ENCODE measurements at regions not wholly inside any gene's neighbourhood (a gene's known extent, or its start where the extent isn't known, plus 50 kb on each side); places are given as distances from the start of the nearest gene placed in this dataset.

DNA sequence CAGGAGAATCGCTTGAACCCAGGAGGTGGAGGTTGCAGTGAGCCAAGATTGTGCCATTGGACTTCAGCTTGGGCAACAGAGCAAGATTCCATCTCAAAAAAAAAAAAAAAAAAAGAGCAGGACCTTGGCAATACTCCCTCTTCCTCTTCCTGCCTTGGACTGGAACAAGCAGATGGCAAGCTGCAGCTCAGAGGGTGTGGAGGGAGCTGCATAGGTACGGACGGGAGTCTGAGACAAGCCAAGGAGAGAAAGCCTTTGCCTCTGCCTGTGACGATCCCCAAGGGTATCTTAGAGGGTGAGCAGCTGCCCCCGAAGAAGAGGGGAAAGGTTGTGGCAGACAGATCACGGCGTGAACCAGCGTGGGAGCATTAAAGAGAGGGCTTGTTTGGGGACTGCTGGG is 109.2 kb downstream of the AIPL1 start:
- in situ Hi-C loops (cut with HindIII; ENCODE audit: low sequenced_read_pairs): no loop called here

DNA sequence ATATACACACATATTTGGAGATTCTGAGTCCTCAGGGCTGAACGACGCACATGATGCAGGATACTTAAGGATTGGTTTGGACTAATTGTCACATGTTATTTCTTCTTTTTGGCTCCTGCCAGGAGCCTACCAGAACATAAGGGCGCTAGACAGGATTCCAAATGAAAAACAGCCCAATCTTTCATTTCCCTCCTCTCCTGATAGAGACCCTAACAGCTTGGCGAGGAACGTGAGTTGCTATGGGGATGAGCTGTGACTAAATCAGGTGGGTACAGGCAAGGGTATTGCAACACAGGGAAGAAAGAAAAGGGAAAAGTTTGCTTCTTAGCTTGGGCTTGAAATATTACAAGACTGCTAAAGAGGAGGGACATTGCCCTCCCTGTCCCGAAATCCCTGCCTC is 109.9 kb downstream of the AIPL1 start:
- in situ Hi-C loops (cut with HindIII; ENCODE audit: low sequenced_read_pairs): no loop called here

DNA sequence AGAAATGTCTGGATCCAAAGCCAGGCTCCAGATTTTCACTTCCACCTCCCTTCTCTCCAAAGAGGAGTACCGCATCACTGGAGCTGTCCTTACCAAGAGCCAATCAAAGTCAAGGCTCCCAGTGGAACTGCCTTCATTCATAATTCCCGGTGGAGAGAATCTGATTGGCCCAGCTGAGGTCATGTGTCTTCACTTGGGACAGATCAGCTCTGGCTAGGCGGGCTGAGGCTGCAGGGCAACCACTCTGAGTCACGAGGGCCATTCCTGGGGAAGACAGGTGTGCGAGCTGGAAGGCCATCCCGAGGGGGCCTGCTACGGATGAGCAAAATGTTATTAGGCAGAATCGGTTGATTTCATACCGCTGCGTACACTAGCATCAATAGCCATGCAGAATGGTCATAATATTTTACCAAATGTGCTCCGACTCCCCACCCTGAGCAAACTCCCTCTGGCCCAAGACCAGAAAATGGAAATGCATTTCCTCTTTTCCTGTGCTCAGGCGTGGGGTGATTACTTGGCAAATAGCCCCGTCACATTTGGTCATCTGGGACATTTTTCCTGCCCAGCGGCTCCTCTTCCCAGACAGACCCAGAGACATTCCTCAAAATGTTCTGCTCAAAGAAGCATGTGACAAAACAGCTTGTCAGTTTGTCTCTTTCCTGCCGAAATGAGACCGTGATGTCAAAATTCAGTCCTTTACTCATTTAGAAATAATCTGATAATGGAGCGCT is 111.1 kb downstream of the AIPL1 start:
- in situ Hi-C loops (cut with HindIII; ENCODE audit: low sequenced_read_pairs): no loop called here

DNA sequence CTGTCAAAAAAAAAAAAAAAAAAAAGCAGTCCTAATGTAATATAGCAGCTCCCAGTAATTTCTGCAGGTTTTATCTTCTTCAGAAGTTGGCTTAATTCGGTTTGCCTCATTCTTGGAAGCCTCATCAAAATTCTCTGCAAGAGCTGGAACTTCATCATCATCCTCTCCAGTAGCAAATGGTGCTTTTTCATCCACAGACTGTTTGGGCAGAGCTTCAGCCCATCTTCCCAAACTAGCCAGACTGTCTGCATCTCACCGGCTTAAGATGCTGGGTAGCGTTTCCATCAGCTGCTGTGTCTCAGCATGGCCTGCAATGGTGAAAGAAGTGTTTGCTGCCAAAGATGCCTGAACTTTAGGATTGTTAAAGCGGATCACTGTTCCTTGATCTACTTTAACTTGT is 112.6 kb downstream of the AIPL1 start:
- in situ Hi-C loops (cut with HindIII; ENCODE audit: low sequenced_read_pairs): no loop called here

DNA sequence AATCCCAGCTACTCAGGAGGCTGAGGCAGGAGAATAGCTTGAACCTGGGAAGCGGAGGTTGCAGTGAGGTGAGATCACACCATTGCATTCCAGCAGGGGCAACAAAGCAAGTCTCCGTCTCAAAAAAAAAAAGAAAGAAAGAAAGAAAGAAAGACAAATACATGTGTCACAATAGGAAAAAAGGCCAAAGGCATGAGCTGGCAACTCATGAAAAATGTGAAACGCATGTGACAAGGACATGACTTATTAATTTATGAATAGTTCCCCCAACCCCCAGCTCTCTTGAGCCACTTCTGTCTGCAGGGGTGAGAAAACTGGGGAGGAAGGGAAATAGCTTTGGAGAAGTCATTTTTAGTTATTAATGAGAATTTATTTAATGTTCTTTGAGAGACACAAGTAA is 120.6 kb downstream of the AIPL1 start:
- in situ Hi-C loops (cut with HindIII; ENCODE audit: low sequenced_read_pairs): no loop called here

DNA sequence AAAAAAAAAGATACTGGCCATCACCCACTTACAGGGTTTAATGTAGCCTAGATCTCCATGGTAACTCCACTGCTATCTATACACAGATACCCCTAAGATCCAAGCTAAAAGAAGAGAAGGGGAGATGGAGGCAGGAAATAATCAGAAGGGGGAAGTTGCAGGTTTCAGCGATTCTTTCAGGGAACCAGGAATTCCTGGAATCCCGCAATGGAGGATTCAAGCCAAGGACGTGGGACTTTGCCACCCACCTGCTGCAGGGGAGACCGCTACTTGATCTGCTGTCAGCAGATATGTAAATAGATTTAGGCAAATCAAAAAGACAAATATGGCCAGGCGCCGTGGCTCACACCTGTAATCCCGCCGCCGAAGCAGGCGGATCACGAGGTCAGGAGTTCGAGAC is 121.1 kb downstream of the AIPL1 start:
- in situ Hi-C loops (cut with HindIII; ENCODE audit: low sequenced_read_pairs): no loop called here

DNA sequence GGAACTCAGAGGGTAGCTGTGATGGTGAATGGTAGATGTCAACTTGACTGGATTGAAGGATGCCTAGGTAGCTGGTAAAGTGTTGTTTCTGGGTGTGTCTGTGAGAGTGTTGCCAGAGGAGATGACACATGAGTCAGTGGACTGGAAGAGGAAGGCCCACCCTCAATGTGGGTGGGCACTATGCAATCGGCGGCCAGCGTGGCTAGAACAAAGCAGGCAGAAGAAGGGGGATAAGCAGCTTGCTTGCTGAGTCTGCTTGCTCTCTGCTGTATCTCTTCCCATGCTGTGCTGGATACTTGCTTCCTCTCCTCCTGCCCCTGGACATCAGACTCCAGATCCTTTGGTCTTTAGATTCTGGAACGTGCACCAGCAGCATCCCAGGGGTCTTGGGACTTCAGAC is 128.1 kb downstream of the AIPL1 start:
- in situ Hi-C loops (cut with HindIII; ENCODE audit: low sequenced_read_pairs): no loop called here

DNA sequence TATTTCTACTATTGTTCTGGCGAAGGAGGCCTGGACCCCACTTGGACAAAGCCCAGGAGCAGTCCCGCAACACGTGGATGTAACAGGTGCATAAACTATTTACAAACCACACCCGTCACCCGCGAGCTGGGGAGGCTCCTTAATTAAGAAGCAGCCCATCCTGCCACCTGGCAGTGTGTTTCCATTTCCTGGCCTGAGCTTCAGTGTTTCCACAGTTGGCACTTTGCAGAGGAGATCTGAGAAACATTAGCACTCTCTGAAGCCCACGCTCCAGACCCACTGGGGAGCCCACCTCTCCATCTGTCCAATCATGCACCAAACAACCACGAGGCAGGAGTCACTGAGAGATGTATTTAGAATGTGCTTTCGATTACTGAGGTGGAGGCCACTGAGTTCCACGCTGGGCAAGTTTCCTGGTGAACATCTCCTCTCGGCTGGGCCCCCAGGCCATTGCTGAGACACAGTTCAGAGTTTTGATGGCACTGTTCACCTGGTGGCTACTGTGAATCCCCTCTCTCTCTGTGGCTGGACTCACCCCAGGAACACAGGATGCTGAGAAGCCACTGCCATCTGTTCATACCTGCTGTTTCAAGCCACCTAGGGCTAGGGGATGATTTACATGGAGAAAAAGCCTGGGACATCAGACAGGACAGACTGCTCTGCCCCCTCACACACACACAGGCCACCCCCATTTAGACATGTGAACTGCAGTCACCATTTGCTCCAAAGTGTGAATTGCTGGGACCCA is 129.1 kb downstream of the AIPL1 start:
- in situ Hi-C loops (cut with HindIII; ENCODE audit: low sequenced_read_pairs): no loop called here

DNA sequence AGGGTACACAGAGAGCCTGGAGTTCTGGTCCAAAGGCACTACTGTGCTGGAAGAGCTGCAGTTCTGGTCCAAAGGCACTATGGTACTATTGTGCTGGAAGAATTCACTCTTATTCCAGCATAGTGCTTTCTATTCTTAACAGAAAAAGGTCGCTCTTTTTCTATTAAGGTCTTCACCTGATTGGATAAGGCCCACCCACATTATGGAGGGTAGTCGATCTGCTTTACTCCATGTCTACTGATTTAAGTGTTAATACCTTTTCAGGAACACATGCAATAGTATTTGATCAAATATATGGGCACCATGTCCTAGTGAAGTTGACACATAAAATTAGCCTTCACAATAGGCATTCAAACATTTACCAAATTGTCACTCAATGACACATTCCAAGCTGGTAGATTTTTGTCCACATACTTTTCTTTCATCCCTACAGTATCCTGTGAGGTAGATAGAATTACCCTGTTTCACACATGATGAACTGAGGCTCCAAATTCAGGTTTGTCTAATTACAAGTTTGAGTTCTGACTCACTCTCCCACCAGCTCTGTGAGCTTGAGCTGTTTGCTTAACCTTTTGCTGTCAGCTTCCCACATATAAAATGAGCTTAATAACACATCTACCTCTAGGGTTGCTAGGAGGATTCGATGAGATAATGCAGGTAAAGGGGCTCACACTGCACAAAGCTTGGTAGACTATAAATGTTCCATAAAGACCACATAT is 129.9 kb downstream of the AIPL1 start:
- in situ Hi-C loops (cut with HindIII; ENCODE audit: low sequenced_read_pairs): no loop called here

DNA sequence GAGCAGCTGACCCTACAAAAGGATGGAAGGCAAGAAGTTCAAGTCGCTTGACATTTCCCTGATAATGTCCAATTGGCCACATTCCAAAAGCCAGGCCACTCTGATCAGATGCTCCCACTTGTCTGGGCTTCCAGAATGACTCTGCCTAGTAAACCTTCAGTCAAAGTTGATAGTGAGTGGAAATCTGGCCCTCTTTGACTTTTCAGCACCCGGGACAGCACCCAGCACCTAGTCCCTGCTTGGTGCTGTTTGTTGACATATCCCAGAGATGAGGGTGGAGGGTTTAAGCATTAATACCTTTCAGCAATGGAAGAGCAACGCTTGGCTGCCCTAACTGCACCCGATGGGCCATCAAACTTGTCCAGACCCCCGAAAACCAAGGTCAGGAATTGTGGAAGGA is 131.3 kb downstream of the AIPL1 start:
- in situ Hi-C loops (cut with HindIII; ENCODE audit: low sequenced_read_pairs): no loop called here

DNA sequence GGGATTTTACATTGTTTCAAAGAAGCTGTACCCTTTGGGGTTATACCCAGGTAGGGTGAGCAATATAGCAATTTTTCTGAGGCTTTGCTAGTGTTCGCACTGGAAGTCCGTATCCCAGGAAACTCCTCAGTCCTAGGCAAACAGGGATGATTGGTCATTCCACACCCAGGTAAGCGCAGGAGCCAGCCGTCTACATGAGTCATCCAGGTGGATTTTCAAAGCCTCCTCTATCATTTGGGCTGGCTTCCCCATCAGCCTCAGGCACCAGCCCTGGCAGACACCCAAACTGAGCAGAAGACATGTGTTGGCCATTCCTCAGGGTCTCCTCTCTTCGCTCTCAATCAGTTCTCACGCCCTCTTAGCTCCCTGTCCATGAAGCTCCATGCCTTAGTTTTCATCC is 135.6 kb downstream of the AIPL1 start:
- in situ Hi-C loops (cut with HindIII; ENCODE audit: low sequenced_read_pairs): loop anchor here (5.0 kb wide), 1 partner anchor 87 kb away; no protein-coding TSS in a partner anchor

DNA sequence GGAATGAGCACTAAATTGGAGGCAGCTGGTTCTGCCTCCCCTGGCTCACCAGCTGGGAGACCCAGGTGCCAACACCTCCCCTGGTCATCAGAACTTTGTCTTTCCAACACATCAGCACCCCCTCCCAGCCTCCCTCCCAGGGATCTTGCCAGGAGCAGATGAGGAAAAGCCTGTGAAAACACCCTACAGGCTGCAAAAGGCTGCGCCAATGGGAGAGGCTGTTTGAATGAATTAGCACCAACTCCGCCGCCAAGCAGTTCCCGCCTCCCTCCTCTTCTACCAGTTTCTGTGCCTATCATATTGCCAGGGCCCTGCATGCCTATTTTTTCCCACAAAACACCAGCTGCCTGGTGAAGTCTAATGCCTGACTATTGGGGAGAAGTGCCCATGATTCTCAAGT is 137.0 kb downstream of the AIPL1 start:
- in situ Hi-C loops (cut with HindIII; ENCODE audit: low sequenced_read_pairs): loop anchor here (5.0 kb wide), 1 partner anchor 86 kb away; no protein-coding TSS in a partner anchor

DNA sequence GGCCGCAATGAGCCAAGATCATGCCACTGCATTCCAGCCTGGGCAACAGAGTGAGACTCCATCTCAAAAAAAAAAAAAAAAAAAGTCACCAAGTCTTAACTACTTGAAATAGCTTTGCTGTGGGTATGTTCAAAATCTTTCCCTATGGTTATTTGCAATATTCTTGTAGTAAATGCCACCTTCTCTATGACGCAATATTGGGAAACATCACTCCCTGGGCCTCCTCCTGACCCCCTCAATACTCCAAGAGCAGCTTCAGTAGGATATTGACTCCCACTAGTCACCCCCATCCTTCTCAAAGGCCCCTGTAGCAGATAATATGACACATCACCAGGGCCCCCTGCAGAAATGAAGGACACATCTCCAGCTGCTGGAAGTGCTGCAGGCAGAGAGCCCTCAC is 137.8 kb downstream of the AIPL1 start:
- in situ Hi-C loops (cut with HindIII; ENCODE audit: low sequenced_read_pairs): loop anchor here (5.0 kb wide), 1 partner anchor 85 kb away; no protein-coding TSS in a partner anchor

DNA sequence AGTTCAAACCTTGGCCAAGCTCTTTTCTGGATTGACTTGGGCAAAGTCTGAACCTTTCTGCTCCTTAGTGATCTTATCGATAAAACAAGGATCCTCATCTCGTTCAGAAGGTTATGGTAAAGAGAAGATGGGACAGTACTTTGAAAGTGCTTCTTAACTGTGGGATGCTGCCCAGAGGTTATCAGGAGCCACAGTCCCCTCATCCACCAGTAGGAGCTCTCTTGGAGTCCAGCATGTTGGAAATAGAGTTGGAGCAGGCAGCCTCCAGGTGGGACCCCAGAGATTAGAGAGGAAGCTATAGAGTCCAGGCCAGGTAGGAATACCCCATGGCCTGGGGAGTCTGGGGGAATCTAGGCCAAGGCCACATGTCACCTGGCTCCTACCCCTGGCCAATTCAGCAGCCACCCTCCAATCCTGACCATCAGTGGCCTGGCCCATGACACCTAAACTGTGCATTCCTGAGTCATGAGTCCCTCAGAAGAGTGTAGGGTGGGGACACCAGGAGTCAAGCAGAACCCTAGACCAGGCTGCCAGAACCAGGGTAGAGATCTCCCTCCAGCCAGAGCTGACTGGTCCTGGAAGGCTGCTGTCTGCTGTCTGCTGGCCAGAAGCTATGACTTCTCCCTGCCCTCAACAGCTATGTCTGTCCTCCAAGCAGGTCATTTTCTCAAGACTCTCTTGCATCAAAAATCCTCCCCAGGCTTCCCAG is 144.3 kb downstream of the AIPL1 start:
- in situ Hi-C loops (cut with HindIII; ENCODE audit: low sequenced_read_pairs): no loop called here

DNA sequence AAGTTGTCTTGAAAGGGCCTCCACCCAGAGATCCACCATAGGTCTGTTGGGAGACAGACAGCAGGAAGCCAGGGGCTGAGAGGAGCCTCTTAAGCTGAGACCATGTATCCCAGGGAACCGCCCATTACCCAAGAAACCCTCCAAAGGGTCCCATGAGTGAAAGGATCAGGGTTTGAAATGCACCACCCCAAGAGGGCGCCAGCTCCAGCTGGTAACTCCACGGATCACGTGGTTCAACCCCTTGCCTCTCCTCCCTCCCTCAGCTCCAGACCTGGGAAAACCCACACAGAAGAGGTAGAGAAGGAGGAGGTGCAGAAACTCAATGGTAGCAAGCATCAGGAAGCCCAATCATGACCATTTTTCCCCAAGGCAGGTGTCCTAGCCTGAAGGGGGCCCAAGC is 148.7 kb downstream of the AIPL1 start:
- in situ Hi-C loops (cut with HindIII; ENCODE audit: low sequenced_read_pairs): no loop called here

DNA sequence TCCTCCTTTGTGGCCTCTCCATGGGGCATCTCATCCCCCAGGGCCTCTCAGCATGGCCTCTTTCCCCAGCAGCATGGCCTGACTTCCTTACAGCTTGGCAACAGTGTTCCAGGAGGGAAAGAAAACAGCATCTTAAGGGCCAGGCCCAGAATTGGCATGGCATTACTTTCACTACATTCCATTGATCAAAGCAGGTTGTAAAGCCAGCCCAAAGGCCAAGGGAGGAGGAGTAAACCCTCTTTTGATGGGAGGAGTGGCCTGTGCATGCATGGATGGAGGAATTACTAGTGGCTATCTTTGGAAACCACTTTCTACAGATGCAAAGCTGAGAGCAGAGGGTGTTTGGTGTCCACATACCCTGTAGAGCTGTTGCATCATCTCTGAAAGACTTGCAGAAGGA is 149.4 kb downstream of the AIPL1 start:
- in situ Hi-C loops (cut with HindIII; ENCODE audit: low sequenced_read_pairs): no loop called here

DNA sequence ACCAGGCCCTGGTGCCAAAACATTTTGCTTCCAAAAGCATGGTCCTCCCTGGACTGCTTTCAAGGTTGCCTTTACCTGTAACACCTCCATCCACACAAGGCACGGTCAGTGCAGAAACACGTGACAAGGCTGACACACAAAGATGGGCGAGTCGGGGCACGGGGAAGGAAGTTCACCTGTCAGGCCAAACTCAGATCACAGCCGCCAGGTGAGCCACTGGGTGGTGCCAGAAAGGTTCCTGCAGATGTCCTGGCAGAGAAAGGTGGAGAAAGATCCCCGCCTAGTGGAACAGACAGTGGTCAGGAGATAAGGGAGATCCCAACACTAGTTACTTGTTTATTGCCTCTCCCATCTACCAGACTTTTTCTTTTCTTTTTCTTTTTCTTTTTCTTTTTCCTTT is 155.3 kb downstream of the AIPL1 start:
- in situ Hi-C loops (cut with HindIII; ENCODE audit: low sequenced_read_pairs): no loop called here

DNA sequence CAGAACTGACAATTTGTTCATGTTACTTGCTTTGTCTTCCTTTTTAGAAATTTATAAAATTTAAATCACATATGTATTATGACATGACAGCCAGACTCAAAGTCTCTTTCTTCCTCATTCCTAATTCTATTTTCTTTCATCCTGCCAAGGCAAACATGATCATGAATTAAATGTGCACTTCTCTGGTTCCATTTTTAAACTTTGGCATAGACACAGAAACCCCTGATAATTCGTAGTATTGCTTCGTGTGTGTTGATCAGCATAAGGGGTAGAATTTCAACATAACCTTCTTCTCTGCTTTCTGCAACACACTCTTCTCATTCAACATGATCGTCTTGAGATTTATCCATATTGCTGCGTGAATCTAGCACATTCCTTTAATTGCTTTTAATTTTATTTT is 156.5 kb downstream of the AIPL1 start:
- in situ Hi-C loops (cut with HindIII; ENCODE audit: low sequenced_read_pairs): no loop called here

DNA sequence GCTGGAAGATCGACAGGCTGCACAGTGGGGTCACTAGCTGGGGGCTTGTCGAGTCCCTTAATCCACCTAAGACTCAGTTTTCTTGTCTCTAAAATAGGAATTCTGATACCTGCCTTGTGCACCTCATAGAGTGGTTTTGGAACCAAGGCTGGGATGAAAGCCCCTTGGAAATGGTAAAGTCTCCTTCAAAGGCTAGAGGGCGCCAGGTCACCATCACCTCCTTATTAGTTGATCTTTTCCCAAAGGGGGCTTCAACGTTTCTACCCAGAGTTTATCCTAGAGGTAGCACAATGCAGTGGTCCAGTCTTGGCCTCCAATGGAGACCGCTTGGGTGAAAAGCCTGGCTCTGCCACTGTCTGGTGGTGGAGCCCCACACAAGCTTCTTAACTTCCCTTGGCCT is 158.2 kb downstream of the AIPL1 start:
- in situ Hi-C loops (cut with HindIII; ENCODE audit: low sequenced_read_pairs): no loop called here

DNA sequence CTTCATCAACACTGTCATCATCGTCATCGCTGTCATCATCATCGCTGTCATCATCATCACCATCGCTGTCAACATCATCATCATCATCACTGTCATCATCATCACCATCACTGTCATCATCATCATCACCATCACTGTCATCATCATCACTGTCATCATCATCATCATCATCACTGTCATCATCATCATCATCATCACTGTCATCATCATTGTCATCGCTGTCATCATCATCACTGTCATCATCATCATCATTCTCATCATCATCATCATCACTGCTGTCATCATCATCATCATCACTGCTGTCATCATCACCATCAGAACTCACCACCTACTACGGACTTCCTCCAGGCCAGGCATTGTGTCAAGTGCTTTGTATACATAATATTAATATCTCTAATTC is 160.6 kb downstream of the AIPL1 start:
- in situ Hi-C loops (cut with HindIII; ENCODE audit: low sequenced_read_pairs): no loop called here

DNA sequence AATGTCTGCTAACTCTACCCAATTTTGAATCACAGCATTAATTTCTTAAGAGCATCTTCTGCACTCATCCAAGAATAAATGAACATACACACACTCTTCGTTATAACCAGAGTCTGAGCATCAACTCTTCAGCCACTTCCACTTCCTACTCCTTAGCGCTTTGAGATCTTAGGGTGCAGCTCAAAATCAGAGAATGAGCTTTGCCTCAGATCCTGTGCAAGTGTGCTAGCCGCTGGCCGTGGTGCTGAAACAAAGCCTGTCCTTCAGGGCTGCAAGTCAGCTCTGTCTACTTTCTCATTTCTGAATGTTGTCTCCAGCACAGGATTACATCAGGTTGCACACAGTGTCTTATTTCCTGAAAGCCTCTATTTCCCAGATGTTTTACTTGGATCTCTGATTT is 165.4 kb downstream of the AIPL1 start:
- in situ Hi-C loops (cut with HindIII; ENCODE audit: low sequenced_read_pairs): no loop called here
